Adipocyte (in vitro differentiated cells): ENCODE measurements at regions not wholly inside any gene's neighbourhood (a gene's known extent, or its start where the extent isn't known, plus 50 kb on each side); places are given as distances from the start of the nearest gene placed in this dataset.

ENCODE experiments used
- DNase-seq: peaks from one replicate; pipeline ENCODE4 v3.0.0-alpha.2; 2015; ENCODE audit warnings: low read depth
- H3K27me3 ChIP-seq: replicated peaks from 2 replicates; pipeline ENCODE4 v1.7.0; 2013; ENCODE audit warnings: mild to moderate bottlenecking, low read length, moderate library complexity; ENCODE audit not compliant: control insufficient read depth, insufficient read depth
- H3K36me3 ChIP-seq: 2 replicates; pipeline ENCODE4 v1.7.0; 2013; ENCODE audit warnings: low read length, mild to moderate bottlenecking, moderate library complexity; ENCODE audit not compliant: control insufficient read depth, insufficient read depth, severe bottlenecking
- H3K4me1 ChIP-seq: 2 replicates; pipeline ENCODE4 v1.7.0; 2013; ENCODE audit warnings: mild to moderate bottlenecking, low read length, moderate library complexity; ENCODE audit not compliant: control insufficient read depth, insufficient read depth
- H3K4me3 ChIP-seq: 2 replicates; pipeline ENCODE4 v1.7.0; 2013; ENCODE audit warnings: mild to moderate bottlenecking, low read length, moderate library complexity
- H3K9ac ChIP-seq: 2 replicates; pipeline ENCODE4 v1.7.0; 2013; ENCODE audit warnings: mild to moderate bottlenecking, low read length, moderate library complexity
- H3K9me3 ChIP-seq: 2 replicates; pipeline ENCODE4 v1.7.0; 2013; ENCODE audit warnings: mild to moderate bottlenecking, low read length, moderate library complexity; ENCODE audit not compliant: control insufficient read depth

DNA sequence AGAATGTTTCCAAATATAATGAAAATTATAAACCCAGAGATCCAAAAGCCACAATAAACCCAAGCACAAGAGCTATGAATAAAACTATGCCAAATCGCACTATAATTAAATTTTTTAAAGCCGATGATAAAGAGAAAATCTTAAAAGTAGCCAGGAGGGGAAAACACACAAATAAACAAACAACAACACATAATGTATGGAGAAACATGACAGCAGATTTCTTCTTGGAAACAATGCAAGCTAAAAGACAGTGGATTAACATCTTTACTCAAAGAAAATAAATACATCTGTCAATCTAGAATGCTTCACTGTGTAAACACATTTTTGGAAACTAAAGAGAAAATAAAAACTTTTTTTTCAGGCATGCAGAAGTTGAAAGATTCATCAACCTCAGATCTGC, 53.0 kb upstream of the SMOX start:
- H3K9ac ChIP-seq, result no peak overlapping the region
- H3K27me3 ChIP-seq, result no peaks in the 10 kb centered on the region
- H3K4me3 ChIP-seq, result no peak overlapping the region
- H3K4me1 ChIP-seq, result peaks cover 9% of the 10 kb centered on the region
- H3K36me3 ChIP-seq, result no peaks in the 10 kb centered on the region
- peaks cover 12% of the 10 kb centered on the region for H3K9me3 ChIP-seq
- DNase-seq, result no peak

DNA sequence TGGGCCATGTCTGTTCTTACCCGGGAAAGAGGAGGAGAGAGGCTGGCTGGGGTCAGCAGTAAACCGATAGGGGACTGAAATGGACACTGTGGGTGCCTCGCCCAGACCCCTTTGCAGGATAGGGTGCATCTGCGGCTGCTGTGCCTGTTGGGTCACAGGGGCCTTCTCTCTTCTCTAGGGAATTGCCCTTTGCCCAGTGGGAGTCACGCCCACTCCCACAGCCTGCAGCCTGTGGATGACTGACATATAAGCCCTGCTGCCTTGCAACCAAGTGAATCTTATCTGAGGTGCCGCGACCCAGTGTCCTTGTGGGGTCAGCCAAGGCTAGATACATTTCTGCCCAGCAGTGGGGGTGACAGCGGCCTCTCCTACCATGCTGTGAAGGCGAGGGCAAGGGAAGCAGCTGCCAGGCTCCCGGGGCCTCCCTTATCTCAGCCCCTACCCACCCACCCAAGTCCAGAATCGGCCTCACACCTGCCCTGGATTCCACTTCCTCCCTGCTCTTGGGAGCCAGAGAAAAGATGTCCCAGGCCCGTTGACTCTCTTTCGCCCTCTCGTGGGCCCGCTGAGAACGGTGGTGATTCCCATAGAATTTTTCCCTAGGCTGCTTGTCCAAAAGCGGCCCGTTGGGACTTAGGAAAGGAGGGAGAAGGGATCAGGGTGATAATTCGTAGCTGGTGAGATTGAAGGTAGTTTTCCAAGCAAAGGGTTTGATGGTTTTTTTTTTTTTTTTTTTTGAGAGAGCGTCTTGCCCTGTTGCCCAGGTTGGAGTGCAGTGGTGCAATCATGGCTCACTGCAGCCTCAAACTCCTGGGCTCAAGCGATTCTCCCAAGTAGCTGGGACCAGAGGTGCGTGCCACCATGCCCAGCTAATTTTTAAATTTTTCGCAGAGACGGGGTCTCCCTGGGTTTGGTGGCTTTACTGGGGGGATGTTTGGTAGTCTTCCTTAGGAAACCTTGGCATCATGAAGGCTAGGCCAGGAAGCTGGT, 56.8 kb upstream of the SMOX start:
- H3K27me3 ChIP-seq, result no peaks in the 10 kb centered on the region
- no peak overlapping the region for H3K4me3 ChIP-seq
- peaks cover 12% of the 10 kb centered on the region for H3K9me3 ChIP-seq
- peak overlapping the region; percentile 53 for H3K9ac ChIP-seq
- no peaks in the 10 kb centered on the region for H3K36me3 ChIP-seq
- DNase-seq, result peak; percentile 51
- H3K4me1 ChIP-seq, result peaks cover 20% of the 10 kb centered on the region

DNA sequence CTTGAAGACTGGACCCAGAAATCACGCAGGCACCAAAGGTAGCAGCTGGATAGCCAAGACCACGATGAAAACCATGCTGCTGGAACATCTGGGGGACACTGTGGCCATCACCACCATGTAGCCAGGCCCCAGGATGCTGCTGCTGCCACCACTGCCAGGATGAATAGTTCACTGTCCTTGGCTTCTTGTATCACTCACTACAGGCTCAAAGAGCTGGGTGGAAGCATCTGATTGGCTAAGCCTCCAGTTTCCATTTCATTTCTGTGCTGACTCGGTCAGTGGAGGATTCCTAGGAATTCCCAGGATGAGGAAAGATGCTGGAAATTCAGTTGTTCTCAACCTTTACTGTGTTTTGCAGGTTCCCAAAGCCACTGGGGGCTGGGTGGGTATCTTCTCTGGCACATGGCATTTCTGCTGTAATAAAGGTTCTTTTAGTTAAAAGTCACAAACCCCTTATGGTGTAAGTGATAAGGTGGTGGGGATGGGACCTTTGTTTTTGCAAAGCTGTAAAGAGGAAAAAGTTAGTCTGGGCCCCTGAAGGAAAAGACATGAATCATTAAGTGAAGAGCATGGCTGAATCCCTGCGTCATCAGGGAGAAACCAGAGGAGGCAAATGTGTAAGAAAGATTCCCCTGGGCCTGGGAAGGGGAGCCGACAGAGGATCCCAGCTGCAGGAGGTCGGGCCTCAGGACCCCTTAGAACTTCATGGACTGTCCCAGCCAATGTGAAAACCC, 57.7 kb upstream of the SMOX start:
- DNase-seq, result peak; percentile 40
- Histone ChIP-seq H3K9ac (peak overlapping the region; percentile 53), H3K27me3 (no peaks in the 10 kb centered on the region), H3K4me1 (peaks cover 20% of the 10 kb centered on the region), H3K4me3 (no peak overlapping the region), H3K36me3 (no peaks in the 10 kb centered on the region), H3K9me3 (peaks cover 12% of the 10 kb centered on the region)

DNA sequence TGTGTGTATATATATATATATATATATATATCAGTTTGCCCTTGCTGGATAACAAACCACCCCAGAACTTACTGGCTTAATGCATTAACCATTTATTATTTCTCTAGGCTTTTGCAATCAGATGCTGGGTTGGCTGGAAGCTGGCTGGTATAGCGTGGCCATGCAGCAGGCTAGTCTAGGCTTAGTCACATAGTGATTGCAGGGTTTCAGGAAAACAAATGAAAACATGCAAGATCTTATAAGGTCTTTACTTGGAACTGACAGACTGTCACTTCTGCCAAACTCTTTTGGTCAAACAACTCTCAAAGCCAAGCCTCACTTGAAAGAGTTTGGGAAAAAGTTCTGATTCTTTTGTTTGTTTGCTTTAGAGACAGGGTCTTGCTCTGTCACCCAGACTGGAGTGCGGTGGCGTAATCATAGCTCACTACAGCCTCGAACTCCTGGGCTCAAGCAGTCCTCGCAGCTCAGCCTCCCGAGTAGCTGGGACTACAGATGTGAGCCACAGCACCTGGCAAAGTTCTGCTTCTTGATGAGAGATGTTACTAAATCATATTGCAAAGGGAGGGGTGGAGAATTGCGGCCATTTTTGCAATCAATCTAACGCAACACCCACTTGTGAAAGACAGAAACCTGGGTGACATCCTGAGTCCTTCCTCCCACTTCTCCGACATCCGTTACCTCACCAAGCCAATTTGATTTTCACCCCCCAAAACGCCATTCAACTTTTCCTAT, 58.7 kb upstream of the SMOX start:
- Histone ChIP-seq H3K27me3 (no peaks in the 10 kb centered on the region), H3K9me3 (peaks cover 2% of the 10 kb centered on the region), H3K36me3 (no peaks in the 10 kb centered on the region), H3K9ac (no peak overlapping the region), H3K4me3 (no peak overlapping the region), H3K4me1 (peaks cover 26% of the 10 kb centered on the region)
- no peak for DNase-seq

DNA sequence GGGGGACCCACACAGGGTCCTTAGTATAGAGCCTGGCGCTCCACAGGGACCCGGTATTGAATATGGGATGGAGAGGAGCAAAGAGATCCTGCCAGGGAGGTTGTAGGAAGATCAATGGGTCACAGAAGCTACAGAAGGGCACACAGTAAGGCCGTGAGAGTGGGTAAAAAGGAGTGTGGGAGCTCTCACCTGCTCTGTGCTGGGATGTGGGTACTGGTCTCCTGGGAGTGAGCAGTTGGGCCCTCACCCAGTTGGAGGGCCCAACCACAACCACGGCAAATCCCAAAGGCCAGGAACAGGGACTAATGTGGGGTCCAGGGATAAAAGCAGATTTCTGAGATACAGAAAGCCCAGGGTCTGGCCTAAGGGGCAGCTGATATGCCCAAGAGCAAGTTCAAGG, 59.9 kb upstream of the SMOX start:
- H3K4me3 ChIP-seq, result no peak overlapping the region
- no peaks in the 10 kb centered on the region for H3K27me3 ChIP-seq
- no peaks in the 10 kb centered on the region for H3K9me3 ChIP-seq
- H3K9ac ChIP-seq, result no peak overlapping the region
- DNase-seq, result no peak
- H3K36me3 ChIP-seq, result no peaks in the 10 kb centered on the region
- H3K4me1 ChIP-seq, result peaks cover 37% of the 10 kb centered on the region

DNA sequence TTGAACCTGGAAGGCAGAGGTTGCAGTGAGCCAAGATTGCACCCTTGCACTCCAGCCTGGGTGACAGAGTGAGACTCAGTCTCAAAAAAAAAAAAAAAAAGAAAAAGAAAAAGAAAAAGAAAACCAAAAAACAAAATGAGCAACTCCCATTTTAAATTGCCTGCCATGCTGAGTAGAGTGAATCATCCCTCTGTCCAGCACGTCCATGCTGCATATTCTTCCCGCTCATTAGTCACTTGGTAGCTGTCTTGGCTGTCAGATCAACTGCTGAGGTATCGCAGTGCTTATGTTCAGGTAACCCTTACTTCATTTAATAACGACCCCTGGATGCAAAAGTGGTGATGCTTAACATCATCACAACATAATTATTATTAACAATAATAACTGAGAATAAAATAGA, 60.7 kb upstream of the SMOX start:
- Histone ChIP-seq H3K9me3 (no peaks in the 10 kb centered on the region), H3K27me3 (no peaks in the 10 kb centered on the region), H3K4me1 (peaks cover 45% of the 10 kb centered on the region), H3K36me3 (no peaks in the 10 kb centered on the region), H3K9ac (no peak overlapping the region), H3K4me3 (no peak overlapping the region)
- no peak for DNase-seq

DNA sequence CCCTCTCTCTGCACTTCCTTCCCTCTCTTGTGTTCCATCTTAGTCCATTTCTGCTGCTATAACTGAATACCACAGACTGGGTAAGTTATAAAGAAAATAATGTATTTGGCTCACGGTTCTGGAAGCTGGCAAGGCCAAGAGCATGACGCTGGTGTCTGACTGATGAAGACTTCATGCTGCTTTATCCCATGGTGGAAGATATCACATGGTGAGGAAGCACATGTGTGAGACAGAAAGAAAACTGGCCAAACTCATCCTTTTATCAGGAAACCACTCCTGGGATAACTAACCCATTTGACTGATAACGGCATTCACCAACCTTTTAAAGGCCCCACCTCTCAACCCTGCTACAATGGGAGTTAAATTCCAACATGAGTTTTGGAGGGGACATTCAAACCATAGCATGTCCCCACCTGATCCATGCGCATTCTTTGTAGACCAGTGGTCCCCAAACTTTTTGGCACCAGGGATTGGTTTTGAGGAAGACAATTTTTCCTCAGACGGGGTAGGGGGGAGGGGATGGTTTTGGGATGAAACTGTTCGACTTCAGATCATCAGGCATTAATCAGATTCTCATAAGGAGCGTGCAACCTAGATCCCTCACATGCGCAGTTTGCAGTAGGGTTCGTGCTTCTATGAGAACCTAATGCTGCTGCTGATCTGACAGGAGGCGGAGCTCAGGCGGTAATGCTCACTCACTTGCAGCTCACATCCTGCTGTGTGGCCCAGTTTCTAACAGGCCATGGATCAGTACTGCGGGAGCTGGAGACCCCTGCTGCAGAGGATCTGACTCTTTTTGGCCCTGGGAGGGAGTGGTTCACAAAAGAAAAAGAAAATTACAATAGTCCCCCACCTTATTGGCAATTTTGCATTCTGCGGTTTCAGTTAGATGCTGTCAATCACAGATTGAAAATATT, 61.6 kb upstream of the SMOX start:
- Histone ChIP-seq H3K9ac (no peak overlapping the region), H3K4me3 (no peak overlapping the region), H3K36me3 (no peaks in the 10 kb centered on the region), H3K27me3 (no peaks in the 10 kb centered on the region), H3K4me1 (peaks cover 52% of the 10 kb centered on the region), H3K9me3 (no peaks in the 10 kb centered on the region)
- DNase-seq, result no peak

DNA sequence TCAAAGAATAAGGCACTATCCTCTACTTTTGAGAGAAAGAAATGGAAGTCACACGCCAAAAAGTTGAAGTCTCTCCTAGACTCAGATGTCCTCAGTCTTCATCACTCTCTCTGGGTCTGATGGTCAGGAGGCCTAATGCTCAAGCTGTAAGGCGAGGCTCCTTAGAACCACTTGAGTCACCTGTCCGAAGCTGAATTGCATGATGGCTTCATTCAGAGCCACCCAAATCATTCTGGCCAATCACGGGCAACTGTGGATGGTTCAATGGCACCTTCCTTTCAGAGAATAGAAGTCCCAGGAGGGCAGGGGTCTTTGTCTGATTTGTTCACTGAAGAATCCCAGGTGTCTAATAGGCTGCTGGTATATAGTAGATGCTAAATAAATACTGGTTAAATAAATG, 63.9 kb upstream of the SMOX start:
- Histone ChIP-seq H3K9me3 (no peaks in the 10 kb centered on the region), H3K4me3 (no peak overlapping the region), H3K4me1 (peaks cover 39% of the 10 kb centered on the region), H3K9ac (peak overlapping the region; percentile 74), H3K27me3 (no peaks in the 10 kb centered on the region), H3K36me3 (no peaks in the 10 kb centered on the region)
- no peak for DNase-seq

DNA sequence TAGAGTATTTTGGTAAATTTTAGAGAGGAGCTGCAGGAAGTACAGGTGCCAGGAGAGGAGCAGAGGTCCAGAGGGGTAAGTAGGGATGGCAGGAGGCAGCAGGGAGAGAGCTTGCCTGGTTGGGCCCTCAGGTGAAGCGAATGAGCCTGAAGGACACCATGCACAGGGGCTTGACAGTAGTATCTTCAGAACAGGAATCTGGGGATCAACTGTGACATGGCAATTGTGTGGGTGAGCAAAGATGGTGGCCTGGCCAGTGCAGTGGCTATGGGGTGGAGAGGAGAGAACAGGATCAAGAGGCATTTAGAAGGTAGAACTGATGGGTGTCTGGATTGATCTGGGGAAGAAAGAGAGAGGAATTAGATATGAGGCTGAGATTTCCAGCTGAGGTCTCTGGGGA, 64.5 kb upstream of the SMOX start:
- no peaks in the 10 kb centered on the region for H3K27me3 ChIP-seq
- no peaks in the 10 kb centered on the region for H3K9me3 ChIP-seq
- no peak for DNase-seq
- peak overlapping the region; percentile 74 for H3K9ac ChIP-seq
- no peaks in the 10 kb centered on the region for H3K36me3 ChIP-seq
- H3K4me1 ChIP-seq, result peaks cover 37% of the 10 kb centered on the region
- H3K4me3 ChIP-seq, result no peak overlapping the region

DNA sequence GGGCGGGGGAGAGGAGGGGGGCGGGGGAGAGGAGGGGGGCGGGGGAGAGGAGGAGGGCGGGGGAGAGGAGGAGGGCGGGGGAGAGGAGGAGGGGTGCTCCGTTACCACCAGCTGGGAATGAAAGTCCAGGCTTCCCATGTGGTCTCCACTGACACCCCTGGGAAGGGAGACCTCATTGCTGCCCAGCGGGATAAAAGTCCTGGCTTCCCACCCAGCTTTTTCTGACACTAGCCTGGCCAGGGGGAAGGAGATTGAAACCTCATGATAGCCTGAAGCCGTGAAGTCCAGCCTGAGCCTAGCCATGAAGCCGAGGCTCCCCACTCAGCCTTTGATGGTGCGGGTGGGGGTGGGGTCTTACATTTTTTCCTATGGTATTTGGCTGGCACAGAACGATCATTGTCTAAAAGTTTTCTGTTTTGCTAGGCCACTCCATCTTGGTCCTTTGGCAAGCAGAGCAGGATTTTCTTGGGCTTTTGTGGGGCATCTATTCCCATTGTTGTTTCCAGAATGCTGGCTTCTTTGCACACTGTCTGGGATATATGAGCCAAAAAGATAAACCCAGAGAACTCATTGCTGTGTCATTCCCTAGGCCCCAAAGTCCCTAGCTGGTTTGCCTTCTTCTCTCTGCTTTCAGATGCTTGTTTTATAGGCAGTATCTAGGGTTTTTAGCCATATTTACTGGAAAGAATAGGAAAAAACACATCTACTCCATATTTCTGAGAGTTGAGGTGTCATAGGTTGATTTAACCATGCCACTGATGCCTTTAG, 65.3 kb upstream of the SMOX start:
- H3K9me3 ChIP-seq, result no peaks in the 10 kb centered on the region
- H3K9ac ChIP-seq, result peak overlapping the region; percentile 74
- no peaks in the 10 kb centered on the region for H3K27me3 ChIP-seq
- H3K4me3 ChIP-seq, result peak overlapping the region; percentile 29
- DNase-seq, result peak; percentile 30
- peaks cover 37% of the 10 kb centered on the region for H3K4me1 ChIP-seq
- no peaks in the 10 kb centered on the region for H3K36me3 ChIP-seq
